ENCODE measurements at regions not wholly inside any gene's neighbourhood (a gene's known extent, or its start where the extent isn't known, plus 50 kb on each side); places are given as distances from the start of the nearest gene placed in this dataset.

DNA sequence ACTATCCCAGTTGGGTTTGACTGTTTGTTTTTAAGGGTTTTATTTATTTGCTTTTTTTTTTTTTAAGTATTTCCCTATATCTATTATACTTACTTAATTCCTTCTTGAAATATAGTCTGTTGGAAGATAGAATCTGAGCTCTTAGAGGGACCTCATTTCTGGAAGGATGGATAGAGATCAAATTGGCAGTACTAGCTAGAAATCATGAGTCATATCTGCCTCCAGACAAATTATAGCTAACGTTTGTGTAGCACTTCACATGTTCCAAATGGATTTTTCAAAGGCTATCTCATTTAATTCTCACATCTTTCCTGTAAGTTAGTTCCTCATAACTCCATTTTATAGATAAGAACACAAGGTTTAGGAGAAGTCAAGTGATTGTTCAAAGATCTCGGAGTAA lies 384.7 kb downstream of the ZIC1 start:
- H3K27ac ChIP-seq (ENCODE audit: control insufficient read depth, insufficient read depth) = no peak overlapping the region
- WGBS (ENCODE audit: insufficient coverage, insufficient replicate concordance, low lambda C conversion rate, missing lambda C conversion rate) = 28% methylated on average over 2 of the region's 2 CpGs
- BruUV-seq (replicated peaks) = no TSS peak
- in situ Hi-C loops (cut with MboI) = no loop called here
- ATAC-seq (no peak), FAIRE-seq (no peak), DNase-seq (ENCODE audit: low read depth, low spot score) (no peak)
- H4K20me1 ChIP-seq (ENCODE audit: control insufficient read depth, insufficient read depth) = no peaks in the 10 kb centered on the region
- ChIA-PET CTCF (interaction anchor here (0.6 to 2.3 kb wide), 2 partner anchors 10 to 86 kb away, joined by 3 to 7 read pairs; no protein-coding TSS in a partner anchor), POLR2A (no interaction called here), SMC1A (ENCODE audit: uncharacterized antibody, unreplicated experiment) (no interaction called here), RAD21 (ENCODE audit: unreplicated experiment) (interaction anchor here (0.7 kb wide), 1 partner anchor 264 kb away, joined by 3 read pairs; no protein-coding TSS in a partner anchor)
- no peak overlapping the region for H3K9ac ChIP-seq (ENCODE audit: control insufficient read depth, insufficient read depth, low read length)
- no peak overlapping the region for H3K4me3 ChIP-seq
- H3K79me2 ChIP-seq (ENCODE audit: control insufficient read depth, insufficient read depth, low read length) = no peaks in the 10 kb centered on the region
- no peak overlapping the region for H2AFZ ChIP-seq (ENCODE audit: control insufficient read depth, low read depth, low read length)
- H3K4me2 ChIP-seq (ENCODE audit: control insufficient read depth, insufficient read depth) = no peak overlapping the region
- no peak for TF ChIP-seq SREBF1 (IDR thresholded peaks at IDR 0.05; ENCODE audit: low read length)
- TF ChIP-seq ZBED1 (IDR thresholded peaks at IDR 0.05; ENCODE audit: borderline replicate concordance) = no peak
- no peak for TF ChIP-seq BACH1 (IDR thresholded peaks at IDR 0.05; ENCODE audit: borderline replicate concordance)
- no peak for TF ChIP-seq MTA3 (IDR thresholded peaks at IDR 0.05; ENCODE audit: borderline replicate concordance, low read length)
- TF ChIP-seq SUPT20H (IDR thresholded peaks at IDR 0.05; ENCODE audit: borderline replicate concordance, control insufficient read depth, low read depth, low read length) = no peak
- TF ChIP-seq RFX5 (IDR thresholded peaks at IDR 0.05; ENCODE audit: low read depth, low read length) = no peak
- TF ChIP-seq, protein P1, sequence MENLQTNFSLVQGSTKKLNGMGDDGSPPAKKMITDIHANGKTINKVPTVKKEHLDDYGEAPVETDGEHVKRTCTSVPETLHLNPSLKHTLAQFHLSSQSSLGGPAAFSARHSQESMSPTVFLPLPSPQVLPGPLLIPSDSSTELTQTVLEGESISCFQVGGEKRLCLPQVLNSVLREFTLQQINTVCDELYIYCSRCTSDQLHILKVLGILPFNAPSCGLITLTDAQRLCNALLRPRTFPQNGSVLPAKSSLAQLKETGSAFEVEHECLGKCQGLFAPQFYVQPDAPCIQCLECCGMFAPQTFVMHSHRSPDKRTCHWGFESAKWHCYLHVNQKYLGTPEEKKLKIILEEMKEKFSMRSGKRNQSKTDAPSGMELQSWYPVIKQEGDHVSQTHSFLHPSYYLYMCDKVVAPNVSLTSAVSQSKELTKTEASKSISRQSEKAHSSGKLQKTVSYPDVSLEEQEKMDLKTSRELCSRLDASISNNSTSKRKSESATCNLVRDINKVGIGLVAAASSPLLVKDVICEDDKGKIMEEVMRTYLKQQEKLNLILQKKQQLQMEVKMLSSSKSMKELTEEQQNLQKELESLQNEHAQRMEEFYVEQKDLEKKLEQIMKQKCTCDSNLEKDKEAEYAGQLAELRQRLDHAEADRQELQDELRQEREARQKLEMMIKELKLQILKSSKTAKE (IDR thresholded peaks at IDR 0.05; ENCODE audit: low read depth, poor library complexity, severe bottlenecking) = no peak
- TF ChIP-seq KAT2A (conservative IDR thresholded peaks at IDR 0.05; ENCODE audit: control insufficient read depth, low read depth, low read length) = no peak
- TF ChIP-seq YY1 (IDR thresholded peaks at IDR 0.05; ENCODE audit: low read depth, low read length) = no peak
- TF ChIP-seq IRF3 (IDR thresholded peaks at IDR 0.05) = no peak
- TF ChIP-seq CBX5 (IDR thresholded peaks at IDR 0.05; ENCODE audit: low read depth) = no peak
- no peak for TF ChIP-seq RELA (IDR thresholded peaks at IDR 0.05; ENCODE audit: borderline replicate concordance, partially characterized antibody)
- TF ChIP-seq, protein P2, sequence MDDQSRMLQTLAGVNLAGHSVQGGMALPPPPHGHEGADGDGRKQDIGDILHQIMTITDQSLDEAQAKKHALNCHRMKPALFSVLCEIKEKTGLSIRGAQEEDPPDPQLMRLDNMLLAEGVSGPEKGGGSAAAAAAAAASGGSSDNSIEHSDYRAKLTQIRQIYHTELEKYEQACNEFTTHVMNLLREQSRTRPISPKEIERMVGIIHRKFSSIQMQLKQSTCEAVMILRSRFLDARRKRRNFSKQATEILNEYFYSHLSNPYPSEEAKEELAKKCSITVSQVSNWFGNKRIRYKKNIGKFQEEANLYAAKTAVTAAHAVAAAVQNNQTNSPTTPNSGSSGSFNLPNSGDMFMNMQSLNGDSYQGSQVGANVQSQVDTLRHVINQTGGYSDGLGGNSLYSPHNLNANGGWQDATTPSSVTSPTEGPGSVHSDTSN (IDR thresholded peaks at IDR 0.05; ENCODE audit: insufficient replicate concordance, low read depth, low read length) = no peak
- TF ChIP-seq MXI1 (IDR thresholded peaks at IDR 0.05; ENCODE audit: low read depth, low read length) = no peak
- no peak for TF ChIP-seq ASH2L (IDR thresholded peaks at IDR 0.05; ENCODE audit: borderline replicate concordance, low read depth)
- intact Hi-C loops (cut with micrococcal nuclease; ENCODE audit: unreplicated experiment) = no loop called here
- no peaks in the 10 kb centered on the region for H3K27me3 ChIP-seq (replicated peaks in 1 of 2; ENCODE audit: control insufficient read depth in 2 of 2, insufficient read depth in 2 of 2, low read length in 1 of 2)
- no peaks in the 10 kb centered on the region for H3K9me3 ChIP-seq (replicated peaks; ENCODE audit: control insufficient read depth, insufficient read depth, low read length)
- no peaks in the 10 kb centered on the region for H3K4me1 ChIP-seq (ENCODE audit: control insufficient read depth, insufficient read depth, low read length)
- no peaks in the 10 kb centered on the region for H3K36me3 ChIP-seq (ENCODE audit: control insufficient read depth in 2 of 2, insufficient read depth in 2 of 2, low read length in 1 of 2)
